IgD-negative memory B cell (primary cell): ENCODE measurements at regions not wholly inside any gene's neighbourhood (a gene's known extent, or its start where the extent isn't known, plus 50 kb on each side); places are given as distances from the start of the nearest gene placed in this dataset.
A peak's percentile ranks its signal among the peaks of the same experiment; 100 is the strongest.
"Not testable (repeated sequence)": the region's sequence is repeated elsewhere in the genome, so short reads cannot be mapped to it uniquely, and the experiment has no call there.

Source experiments
- H3K27ac Mint-ChIP-seq, 3 donors: one replicate each; pipeline ENCODE4 v1.8.0; 2020 to 2022; ENCODE audit warnings: mild to moderate bottlenecking in 3 of 3, mixed read lengths in 3 of 3, moderate library complexity in 1 of 3
- H3K27me3 Mint-ChIP-seq: one replicate; pipeline ENCODE4 v1.8.0; 2021; ENCODE audit warnings: mixed read lengths
- H3K36me3 Mint-ChIP-seq: one replicate; pipeline ENCODE4 v1.8.0; 2020; ENCODE audit warnings: mild to moderate bottlenecking, mixed read lengths
- H3K4me1 Mint-ChIP-seq, 3 donors: one replicate each; pipeline ENCODE4 v1.8.0; 2020 to 2022; ENCODE audit warnings: mixed read lengths in 3 of 3, mild to moderate bottlenecking in 1 of 3
- H3K4me3 Mint-ChIP-seq, 4 donors: one replicate each; pipeline ENCODE4 v1.8.0; 2020 to 2022; ENCODE audit warnings: mild to moderate bottlenecking in 4 of 4, mixed read lengths in 4 of 4, moderate library complexity in 3 of 4
- H3K9me3 Mint-ChIP-seq, 3 donors: one replicate each; pipeline ENCODE4 v1.8.0; 2020 to 2021; ENCODE audit warnings: mixed read lengths in 3 of 3, mild to moderate bottlenecking in 1 of 3

DNA sequence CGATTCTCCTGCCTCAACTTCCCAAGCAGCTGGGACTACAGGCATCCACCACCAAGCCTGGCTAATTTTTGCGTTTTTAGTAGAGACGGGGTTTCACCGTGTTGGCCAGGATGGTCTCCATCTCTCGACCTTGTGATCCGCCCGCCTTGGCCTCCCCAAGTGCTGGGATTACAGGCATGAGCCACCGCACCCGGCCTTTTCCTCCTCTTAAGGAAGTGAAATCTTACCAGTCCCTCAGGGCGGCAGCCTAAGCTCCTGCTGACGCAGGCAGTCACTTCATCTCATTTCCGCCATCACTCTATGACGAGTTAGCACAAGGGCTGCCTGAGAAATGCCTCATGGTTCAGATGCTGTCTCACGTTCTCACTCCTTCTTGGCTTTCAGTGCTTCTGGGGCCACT lies 246.0 kb upstream of the SHH start:
- Mint-ChIP-seq H3K4me1 (no peaks in the 10 kb centered on the region), H3K4me3 (no peak overlapping the region), H3K36me3 (no peaks in the 10 kb centered on the region), H3K27me3 (no peaks in the 10 kb centered on the region), H3K9me3 (peaks cover 2 to 10% (median 5%) of the 10 kb centered on the region in 3 donors), H3K27ac (no peak overlapping the region)

DNA sequence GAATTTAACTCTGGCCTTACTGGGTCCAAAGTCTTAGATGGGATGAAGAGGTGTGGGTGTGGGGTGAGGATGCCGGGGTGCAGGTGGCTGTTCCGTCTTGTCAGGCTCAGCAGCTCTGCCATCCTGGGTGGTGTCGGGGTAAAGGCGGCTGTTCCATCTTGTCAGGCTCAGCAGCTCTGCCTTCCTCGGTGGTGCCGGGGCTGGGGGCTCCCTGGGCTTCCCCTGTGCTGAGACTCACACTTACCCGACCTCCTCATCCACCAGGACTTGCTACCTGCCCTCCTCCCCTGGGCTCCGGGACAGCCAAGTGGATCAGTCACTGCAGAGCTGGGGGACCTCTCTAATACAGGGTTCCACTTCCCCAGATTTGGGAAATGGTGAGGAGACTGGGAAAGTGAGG lies 244.3 kb upstream of the SHH start:
- Mint-ChIP-seq H3K4me1 (no peaks in the 10 kb centered on the region), H3K36me3 (no peaks in the 10 kb centered on the region), H3K9me3 (peaks cover 5 to 10% (median 10%) of the 10 kb centered on the region in 3 donors), H3K27ac (no peak overlapping the region), H3K4me3 (no peak overlapping the region), H3K27me3 (no peaks in the 10 kb centered on the region)

DNA sequence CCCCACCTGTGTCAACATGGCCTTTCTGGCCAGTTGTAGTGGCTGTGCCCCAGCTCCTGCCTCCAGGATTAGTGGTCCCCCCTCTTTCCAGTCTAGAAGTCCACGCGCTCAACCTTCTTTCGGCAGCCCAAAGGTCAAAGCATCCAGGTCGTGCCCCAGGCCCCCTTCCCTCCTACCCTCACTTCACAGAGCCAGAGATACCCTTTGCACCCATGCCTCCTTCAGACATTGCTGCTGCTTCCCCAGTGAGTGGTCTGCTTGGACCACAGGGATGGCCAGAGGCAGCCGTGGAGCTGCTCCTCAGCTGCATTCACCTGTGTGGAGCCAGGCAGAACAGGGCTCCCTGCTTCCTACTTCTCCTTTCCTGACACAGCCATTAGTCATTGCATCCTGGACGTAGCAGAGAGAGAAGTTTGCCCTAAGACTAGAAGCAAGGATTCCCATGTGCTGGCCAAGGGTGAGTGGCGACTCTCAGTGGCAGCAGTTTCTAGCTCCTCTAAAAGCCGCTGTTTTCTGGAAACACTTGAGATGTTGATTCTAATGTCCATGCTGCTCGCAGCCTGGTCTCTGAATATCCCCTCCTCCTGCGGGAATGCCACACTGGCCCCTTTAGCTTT lies 243.1 kb upstream of the SHH start:
- Mint-ChIP-seq H3K27ac (no peak overlapping the region), H3K4me3 (no peak overlapping the region), H3K9me3 (peaks cover 2 to 10% (median 3%) of the 10 kb centered on the region in 3 donors), H3K27me3 (no peaks in the 10 kb centered on the region), H3K4me1 (no peaks in the 10 kb centered on the region), H3K36me3 (no peaks in the 10 kb centered on the region)

DNA sequence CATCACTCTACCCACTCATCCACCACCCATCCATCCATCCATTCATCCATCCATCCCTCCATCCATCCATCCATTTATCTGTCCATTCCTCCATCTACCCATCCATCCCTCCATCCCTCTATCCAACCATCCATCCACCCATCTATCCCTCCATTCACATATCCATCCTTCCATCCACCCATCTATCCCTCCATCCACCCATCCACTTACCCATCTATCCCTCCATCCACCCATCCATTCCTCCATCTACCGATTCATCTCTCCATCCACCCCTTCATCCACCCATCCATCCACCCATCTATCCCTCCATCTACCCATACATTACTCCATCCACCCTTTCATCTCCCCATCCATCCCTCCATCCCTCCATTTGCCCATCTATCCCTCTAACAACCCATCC lies 239.6 kb upstream of the SHH start:
- H3K27ac Mint-ChIP-seq: no peak overlapping the region

DNA sequence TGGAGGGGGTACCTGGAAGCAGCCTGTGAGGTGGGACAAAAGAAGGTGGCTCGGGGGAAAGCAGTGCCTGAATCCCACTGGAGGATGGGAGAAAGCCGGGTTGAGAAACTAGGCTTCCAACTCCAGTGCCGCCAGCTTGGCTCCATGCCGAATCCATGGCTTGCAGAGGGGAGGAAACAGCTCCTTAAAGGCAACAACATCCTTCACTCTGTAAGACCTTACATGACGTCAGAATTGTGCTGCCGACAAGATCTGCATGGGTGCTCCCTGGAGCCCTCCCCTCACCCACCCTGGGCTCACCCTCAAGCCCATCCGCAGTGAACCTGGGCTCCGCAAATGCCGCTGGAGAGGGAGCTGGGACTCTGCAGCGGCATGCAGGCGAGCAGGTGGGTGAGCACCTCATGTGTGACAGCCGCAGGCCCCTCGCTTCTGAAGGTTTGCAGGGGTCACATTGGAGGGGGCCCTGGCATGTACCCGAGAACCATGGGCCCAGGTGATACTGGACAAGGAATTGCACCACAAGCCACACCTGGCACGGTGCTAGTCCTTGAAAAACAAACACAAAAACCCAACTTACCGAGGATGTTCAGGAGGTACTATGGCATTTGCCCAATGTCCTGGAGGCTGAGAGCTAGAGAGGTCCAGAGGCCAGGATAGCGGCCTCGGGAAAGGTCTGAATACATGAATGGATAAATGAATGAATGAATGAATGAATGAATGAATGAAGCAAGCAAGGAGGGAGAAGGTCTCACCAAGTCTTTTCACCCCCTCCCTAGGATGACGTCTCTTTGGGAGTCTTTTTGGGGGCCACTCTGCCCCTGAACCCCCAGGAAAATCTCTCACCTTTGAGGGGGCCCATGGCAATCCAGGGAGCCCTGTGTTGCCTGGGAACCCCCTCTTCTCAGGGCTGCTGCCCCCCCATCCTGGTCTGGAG lies 238.6 kb upstream of the SHH start:
- no peak overlapping the region for H3K27ac Mint-ChIP-seq
- peaks cover 7 to 12% (median 10%) of the 10 kb centered on the region in 3 donors for H3K9me3 Mint-ChIP-seq
- no peak overlapping the region for H3K4me3 Mint-ChIP-seq
- H3K27me3 Mint-ChIP-seq: no peaks in the 10 kb centered on the region
- no peaks in the 10 kb centered on the region for H3K36me3 Mint-ChIP-seq
- no peaks in the 10 kb centered on the region for H3K4me1 Mint-ChIP-seq

More for the DNA sequence above, 239.6 kb upstream of the SHH start:
- H3K4me1 Mint-ChIP-seq: no peaks in the 10 kb centered on the region
- no peaks in the 10 kb centered on the region for H3K36me3 Mint-ChIP-seq
- peaks cover 4 to 12% (median 8%) of the 10 kb centered on the region in 3 donors for H3K9me3 Mint-ChIP-seq
- no peaks in the 10 kb centered on the region for H3K27me3 Mint-ChIP-seq
- H3K4me3 Mint-ChIP-seq: no peak overlapping the region

DNA sequence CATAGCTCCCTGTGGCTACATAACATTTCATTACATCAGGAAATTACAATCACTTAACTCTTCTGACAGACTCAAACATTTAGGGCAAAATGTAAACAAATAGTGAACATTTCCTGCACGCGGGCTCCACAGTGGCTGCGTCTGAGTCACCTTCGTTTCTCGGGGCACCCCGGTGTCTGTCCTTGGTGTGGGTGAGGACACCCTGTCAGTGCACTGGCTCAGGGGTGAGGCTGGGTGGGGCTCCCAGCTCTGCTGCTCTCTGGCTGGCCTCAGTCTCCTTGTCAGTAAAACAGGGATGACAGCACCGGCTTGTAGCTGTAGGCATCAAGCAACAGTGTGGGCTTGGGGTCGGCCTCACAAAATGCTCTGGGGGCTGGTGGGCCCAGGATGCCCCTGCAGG lies 237.1 kb upstream of the SHH start:
- Mint-ChIP-seq H3K36me3 (no peaks in the 10 kb centered on the region), H3K9me3 (peaks cover 7 to 12% (median 10%) of the 10 kb centered on the region in 3 donors), H3K27ac (no peak overlapping the region), H3K4me1 (no peaks in the 10 kb centered on the region), H3K27me3 (no peaks in the 10 kb centered on the region), H3K4me3 (no peak overlapping the region)

DNA sequence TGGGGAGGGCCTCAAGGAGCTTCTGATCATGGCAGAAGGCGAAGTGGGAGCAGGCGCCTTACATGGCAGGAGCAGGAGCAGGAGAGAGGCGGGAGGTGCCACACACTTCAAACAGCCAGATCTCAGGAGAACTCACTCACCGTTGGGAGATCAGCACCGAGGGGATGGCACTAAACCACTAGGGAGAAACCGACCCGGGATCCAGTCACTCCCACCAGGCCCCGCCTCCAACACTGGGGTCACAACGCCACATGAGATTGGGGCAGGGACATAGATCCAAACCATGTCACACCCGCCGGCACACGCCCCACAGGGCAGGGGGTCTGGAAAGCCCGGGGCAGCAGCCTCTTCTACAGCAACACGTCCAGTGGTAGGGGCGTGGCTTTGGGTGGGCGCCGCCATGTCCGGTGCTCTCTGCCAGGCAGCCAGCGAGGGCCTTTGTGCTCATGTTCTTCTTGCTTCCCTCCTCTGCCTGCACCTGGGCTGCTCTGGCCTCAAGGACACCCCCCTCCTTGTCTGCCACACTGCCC lies 233.8 kb upstream of the SHH start:
- H3K27ac Mint-ChIP-seq: no peak overlapping the region

DNA sequence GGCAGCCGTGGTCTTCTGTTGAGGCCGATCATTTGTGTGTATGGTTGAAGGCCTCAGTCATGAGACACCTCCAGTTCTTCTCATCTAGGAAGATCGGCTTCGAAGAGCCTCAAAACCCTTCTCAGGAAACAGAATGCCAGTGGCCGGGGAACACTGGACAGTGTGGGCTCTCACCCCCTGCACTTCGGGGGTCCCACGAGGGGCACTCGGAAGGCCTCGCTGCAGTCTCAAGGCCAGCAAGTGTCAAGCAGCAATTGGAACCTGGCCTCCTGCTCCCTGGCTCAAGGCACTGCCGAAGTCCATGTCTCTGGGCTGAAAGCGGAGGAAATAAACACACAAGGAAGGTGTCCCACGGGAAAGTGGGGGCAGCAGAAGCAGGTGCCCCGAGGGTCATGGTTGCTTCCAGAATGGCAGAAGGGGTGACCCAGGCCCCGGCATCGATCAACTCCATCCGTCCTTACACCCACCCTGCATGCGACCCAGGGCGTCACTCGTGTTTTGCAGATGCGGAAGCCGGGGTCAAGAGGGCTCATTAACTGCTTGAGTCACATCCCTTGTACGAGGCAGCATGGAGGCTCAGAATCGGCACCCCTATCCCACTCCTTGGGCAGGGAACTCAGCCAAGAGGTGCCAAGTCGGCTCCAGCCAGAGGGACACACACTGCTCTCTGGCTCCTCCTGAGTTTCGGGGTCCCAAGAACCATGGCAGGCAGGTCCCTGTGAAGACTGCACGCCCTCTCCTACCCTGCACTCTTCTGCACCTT lies 231.3 kb upstream of the SHH start:
- Mint-ChIP-seq H3K4me1 (no peaks in the 10 kb centered on the region), H3K9me3 (peaks cover 4 to 10% (median 7%) of the 10 kb centered on the region in 3 donors), H3K4me3 (peak overlapping the region in 1 of 4 donors; percentile 17), H3K36me3 (no peaks in the 10 kb centered on the region), H3K27me3 (peaks cover 2% of the 10 kb centered on the region), H3K27ac (no peak overlapping the region)

More for the DNA sequence above, 233.8 kb upstream of the SHH start:
- Mint-ChIP-seq H3K36me3 (no peaks in the 10 kb centered on the region), H3K4me3 (no peak overlapping the region), H3K27me3 (peaks cover 2% of the 10 kb centered on the region), H3K9me3 (peaks cover 4 to 10% (median 7%) of the 10 kb centered on the region in 3 donors), H3K4me1 (no peaks in the 10 kb centered on the region)

DNA sequence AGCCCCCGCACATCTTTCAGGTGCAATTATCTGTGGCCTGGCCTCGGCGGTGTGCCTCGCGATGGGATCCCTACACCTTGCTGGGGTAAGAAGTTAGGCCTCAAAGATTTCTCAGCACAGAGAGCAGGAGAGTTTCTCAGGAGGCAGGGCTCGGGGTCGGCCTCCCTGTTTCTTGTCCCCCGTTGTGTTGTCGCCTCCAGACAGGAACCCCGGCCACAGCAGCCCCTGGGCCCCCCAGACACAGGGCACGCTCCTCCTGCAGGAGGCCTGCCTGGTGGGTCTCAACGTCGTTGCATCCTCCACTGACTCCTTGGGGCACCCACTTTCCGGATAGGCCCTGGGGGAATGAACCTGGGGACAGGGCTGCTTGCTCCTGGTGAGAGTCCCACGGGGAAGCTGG lies 229.1 kb upstream of the SHH start:
- Mint-ChIP-seq H3K36me3 (no peaks in the 10 kb centered on the region), H3K27ac (no peak overlapping the region), H3K4me1 (no peaks in the 10 kb centered on the region), H3K4me3 (no peak overlapping the region), H3K9me3 (peaks cover 0 to under 1% (median 0%) of the 10 kb centered on the region in 3 donors), H3K27me3 (peaks cover 4% of the 10 kb centered on the region)

DNA sequence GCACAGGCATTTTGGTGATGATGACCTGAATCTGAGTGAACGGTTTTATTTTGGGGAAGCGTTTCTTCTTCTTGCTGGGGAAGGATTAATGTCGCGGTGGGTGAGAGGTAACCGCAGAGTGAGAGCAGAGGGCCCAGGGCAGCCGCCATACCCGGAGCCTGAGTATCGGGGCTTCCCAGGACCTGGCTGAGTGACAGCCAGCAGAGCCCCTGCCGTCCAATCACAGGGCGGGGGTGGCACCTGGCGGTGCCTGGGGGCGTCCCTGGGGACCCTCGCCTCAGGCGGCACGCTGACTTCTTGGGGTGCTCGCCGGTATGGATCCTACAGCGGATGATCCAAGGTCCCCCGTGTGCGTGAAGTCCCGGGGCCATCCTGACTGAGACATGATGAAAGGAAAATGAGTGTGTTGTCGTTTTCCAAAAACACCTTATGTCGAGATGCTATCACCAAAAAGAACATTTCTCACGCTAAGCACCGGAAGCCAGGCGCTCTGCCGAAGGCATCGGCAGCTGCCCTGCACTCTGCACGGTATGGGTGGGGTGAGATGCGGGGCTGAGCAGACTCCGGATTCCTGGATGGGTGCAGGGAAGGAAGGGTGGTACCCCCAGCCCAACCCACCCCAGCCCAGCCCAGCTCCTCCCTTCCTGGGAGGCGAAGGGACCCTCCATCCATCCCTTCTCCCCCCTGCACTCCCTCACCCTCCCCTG lies 227.9 kb upstream of the SHH start:
- Mint-ChIP-seq H3K9me3 (no peaks in the 10 kb centered on the region), H3K4me1 (no peaks in the 10 kb centered on the region), H3K27ac (no peak overlapping the region), H3K27me3 (peaks cover 4% of the 10 kb centered on the region), H3K36me3 (no peaks in the 10 kb centered on the region), H3K4me3 (no peak overlapping the region)

DNA sequence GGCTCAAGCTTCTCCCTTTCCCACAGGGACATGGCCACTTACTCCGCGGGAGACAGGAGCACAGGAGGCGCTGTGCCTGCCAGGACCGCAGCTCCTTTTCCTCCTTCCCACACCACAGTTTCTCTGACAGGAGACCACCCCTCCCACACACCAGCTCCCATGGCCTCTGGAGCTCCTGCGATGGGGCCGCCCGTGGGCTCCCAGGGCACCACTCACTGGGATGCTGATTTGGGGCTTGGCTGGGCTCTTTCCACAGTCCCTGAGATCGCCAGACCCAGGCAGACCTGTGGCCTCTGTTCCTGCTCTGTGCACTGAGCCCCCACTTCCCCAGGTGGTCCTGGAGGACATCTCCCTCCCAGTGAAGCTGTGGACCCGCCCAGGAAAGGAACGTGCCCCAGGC lies 226.9 kb upstream of the SHH start:
- H3K36me3 Mint-ChIP-seq: no peaks in the 10 kb centered on the region
- no peak overlapping the region for H3K27ac Mint-ChIP-seq
- H3K27me3 Mint-ChIP-seq: peaks cover 4% of the 10 kb centered on the region
- no peak overlapping the region for H3K4me3 Mint-ChIP-seq
- no peaks in the 10 kb centered on the region for H3K9me3 Mint-ChIP-seq
- peaks cover 4 to 5% (median 4%) of the 10 kb centered on the region in 3 donors for H3K4me1 Mint-ChIP-seq

DNA sequence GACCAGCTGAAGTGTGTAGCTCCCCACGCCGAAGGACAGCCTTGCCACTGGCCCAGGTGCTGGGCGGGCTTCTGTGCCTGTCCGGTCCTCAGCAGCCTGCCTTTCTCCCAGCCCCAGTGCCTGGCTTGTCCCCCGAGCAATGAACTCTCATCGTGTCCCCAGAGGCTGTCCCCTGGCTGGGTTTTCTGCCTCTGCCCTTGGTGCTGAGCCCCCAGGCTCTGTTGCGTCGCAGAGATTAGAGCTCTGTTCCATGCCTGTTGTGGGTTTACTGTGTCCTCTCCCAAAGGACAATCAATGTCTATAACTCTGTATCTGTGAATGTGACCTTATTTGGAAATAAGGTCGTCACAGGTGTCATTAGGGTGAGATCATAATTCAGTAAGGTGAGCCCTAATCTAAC lies 226.1 kb upstream of the SHH start:
- peaks cover 4 to 7% (median 6%) of the 10 kb centered on the region in 3 donors for H3K4me1 Mint-ChIP-seq
- H3K36me3 Mint-ChIP-seq: no peaks in the 10 kb centered on the region
- H3K27ac Mint-ChIP-seq: no peak overlapping the region
- no peak overlapping the region for H3K4me3 Mint-ChIP-seq
- H3K9me3 Mint-ChIP-seq: no peaks in the 10 kb centered on the region
- peaks cover 3% of the 10 kb centered on the region for H3K27me3 Mint-ChIP-seq

DNA sequence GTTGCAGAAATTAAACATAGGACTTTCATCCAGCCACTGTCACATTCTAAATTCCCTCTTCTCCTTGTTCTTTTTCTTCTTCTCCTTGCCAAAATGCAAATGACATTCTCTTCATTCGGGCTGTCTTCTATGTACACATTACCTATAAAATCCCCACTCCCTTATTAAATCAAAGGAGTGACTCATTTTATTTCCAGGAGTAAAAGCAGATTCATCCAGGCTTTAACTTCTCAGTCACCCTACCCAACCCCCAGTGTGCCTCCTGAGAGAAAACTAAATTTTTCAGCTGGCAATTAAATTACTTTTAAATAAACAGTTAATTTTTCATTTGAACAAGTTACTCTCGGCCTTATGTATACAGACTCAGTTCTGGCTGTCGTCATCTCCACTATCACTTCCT lies 223.9 kb upstream of the SHH start:
- no peak overlapping the region for H3K27ac Mint-ChIP-seq
- peaks cover 4 to 10% (median 7%) of the 10 kb centered on the region in 3 donors for H3K4me1 Mint-ChIP-seq
- H3K27me3 Mint-ChIP-seq: peaks cover 1% of the 10 kb centered on the region
- peaks cover 4 to 5% (median 4%) of the 10 kb centered on the region in 3 donors for H3K9me3 Mint-ChIP-seq
- no peak overlapping the region for H3K4me3 Mint-ChIP-seq
- no peaks in the 10 kb centered on the region for H3K36me3 Mint-ChIP-seq

DNA sequence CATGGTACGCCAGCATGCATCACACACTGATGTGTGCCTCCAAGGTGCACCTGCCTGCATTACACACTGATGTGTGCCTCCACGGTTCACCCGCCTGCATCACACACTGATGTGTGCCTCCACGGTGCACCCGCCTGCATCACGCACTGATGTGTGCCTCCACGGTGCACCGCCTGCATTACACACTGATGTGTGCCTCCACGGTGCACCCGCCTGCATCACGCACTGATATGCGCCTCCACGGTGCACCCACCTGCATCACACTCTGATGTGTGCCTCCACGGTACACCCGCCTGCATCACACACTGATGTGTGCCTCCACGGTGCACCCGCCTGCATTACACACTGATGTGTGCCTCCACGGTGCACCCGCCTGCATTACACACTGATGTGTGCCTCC lies 223.1 kb upstream of the SHH start:
- not testable (repeated sequence) for H3K36me3 Mint-ChIP-seq, H3K9me3 Mint-ChIP-seq, H3K27me3 Mint-ChIP-seq, H3K27ac Mint-ChIP-seq, H3K4me3 Mint-ChIP-seq
- peaks cover 4 to 10% (median 7%) of the 10 kb centered on the region in 3 donors for H3K4me1 Mint-ChIP-seq
